ENCODE measurements at regions not wholly inside any gene's neighbourhood (a gene's known extent, or its start where the extent isn't known, plus 50 kb on each side); places are given as distances from the start of the nearest gene placed in this dataset.

DNA sequence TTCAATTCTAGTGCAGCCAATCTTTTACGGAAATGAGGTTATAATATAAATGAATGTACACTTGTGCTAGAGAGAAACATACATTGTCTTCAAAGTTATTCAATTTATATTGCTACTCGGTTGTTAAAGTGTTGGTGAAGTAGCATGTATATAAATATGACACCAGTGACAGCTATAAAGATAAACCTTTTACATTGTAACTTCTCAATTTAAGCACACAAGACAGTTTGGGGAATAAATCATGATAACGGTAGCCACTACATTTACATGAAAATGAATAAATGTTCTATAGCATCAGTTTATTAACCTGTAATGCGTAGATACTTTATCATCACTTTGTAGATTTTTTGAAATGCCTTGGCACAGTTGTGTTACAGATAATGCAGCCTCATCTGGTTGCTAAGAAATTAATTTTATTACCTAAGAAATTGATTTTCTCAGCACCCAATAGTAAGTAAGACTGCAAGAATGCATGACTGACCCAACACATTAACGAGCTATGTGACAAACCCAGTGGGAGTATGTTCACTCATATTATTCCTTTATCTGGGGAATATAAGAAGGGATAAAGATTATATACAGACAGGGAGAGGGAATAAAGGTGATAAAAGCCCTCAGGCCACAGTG, 283.9 kb upstream of the NPVF start:
- no peak for DNase-seq (ENCODE audit: low spot score)

DNA sequence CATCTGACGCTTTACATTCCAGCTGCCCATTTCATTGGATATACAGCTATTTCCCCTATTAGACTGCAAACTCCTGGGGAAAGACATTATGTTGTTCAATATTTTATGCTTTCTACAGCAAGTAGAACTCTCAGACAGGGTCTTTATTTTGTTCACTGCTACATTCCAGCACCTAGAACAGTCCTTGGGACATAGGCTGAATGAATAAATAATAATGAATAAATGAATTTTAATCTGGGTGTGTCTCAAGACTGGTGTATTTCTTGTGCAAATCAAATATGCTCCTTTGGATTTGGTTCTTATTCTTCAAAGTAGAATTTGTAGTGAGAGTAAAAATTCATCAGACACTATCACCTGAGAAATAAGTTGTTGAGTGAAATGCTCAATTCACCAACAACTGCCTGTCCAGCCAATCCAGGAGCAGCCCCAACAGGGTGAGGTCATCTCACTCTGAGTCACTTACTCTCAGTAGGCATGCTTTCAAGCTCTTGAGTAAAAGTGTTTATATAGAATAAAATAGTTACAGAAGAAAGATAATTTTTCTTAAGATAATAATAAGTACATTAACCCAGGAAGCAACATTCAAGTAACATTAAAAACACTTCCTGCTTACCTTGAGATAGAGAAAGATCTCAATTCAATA, 287.5 kb upstream of the NPVF start:
- no peak for DNase-seq (ENCODE audit: low spot score)

DNA sequence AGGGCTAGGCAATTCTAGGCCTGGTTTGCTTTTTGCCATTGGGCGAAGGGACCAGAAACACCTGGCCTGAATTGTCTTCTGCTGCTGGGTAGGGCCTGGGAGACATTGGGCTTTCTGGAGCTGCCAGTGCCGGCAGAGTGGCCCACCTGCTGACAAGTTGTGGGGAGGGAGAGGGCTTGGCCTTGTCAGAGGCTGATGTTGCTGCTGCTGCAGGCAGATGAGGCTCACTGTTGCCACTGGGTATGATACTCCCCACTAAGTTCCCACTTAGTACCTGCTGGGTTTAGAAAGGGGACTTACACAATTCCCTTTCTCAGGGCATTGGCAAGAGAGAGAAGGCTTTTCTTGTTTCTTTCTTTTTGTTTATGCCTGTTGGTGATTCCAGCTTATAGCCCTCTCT, 289.6 kb upstream of the NPVF start:
- DNase-seq (ENCODE audit: low spot score), result no peak

DNA sequence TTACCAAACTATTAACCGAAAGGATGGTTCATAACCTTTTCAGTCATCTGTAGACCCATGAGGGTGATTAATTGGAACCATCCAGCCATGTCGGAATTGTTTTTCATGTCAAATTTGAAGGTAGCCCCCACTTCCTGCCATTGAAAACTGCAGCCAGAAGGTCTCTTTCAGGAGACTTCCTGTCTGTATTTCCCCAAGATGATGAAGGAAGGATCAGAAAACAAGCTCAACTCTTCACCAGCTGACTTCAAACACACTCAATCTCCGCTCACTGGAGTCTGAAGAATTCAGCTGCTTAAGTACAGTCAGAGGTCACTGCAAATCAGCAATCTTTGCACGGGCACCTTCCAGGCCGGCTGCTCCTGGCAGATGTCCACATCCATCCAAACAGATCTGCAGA, 291.7 kb upstream of the NPVF start:
- DNase-seq (ENCODE audit: low spot score), result no peak

DNA sequence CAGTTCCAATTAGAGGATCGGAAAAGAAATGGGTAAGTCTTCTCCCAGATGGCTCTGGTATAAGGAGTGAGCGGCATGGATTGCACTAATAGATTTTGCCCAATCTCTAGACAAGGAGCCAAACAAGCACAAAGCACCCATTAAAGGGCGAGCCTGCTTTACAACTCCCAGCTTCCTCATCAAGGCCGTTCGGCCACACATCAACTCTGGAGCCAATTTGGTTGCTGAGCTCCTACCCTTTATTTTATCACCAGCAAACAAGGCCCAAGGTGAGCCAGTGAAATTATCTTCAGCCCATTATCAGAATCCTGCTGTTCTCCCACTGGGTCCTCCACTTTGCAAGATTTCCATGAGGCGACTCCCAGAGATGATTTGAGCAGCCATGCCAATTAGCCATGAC, 292.2 kb upstream of the NPVF start:
- DNase-seq (ENCODE audit: low spot score), result no peak

DNA sequence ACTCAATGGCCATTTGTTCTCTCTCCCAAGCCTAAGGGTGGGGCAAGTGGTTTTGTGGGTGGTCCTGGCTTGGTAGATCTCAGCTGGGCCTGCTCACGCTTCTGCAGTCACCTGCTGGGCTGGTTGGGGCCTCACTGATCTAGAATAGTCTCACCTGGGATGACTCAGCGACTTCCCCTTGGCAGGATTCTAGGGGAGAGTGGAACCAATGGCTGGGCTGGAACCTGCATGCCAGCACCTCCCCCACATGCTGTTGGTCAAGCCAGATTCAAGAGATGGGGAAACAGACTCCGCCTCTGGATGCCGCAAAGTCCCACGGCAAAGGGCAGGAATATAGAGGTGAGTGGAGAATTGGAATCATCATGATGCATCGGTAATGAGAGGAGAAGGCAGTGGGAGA, 292.9 kb upstream of the NPVF start:
- DNase-seq (ENCODE audit: low spot score), result no peak

DNA sequence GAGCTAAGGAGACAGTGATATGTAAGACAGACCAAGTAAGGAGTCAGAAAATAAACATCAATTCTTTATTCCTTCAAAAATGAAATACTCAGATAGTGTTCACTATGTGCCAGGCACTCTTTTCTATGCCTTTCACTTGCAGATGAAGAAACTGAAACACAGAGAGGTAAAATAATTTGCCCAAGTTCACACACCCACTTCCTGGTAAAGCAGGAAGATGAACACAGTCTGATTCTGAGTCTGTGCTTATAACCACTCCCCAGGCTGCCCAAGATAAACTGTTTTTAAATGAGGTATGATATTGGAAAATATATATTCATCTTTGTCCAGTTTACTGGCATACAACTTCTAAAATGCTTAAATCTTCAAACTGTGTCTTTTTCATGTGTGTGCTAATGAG, 294.4 kb upstream of the NPVF start:
- no peak for DNase-seq (ENCODE audit: low spot score)

DNA sequence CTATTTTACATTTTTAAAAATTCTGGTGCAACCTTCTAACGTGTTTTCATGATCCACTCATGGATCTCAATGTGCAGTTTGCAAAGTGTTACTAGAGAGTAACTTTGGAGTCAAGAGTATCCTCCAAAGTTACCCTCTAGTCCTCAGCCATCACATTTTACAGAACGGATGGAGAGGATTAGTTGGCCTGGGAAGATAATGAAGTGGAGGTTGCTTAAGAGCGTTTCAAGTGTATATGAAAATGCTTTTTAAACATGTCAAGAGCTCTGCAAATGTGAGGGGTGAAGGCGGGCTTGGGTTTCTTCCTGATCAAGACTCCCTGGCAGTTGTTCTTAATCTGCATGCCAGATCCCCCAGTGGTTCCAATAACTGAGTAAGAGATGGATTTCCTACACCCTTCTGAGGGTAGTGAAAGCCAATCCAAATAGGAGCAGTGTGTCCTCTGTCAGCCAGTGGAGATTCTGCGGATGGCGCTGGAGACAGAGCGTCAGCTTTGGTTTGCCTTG, 299.4 kb upstream of the NPVF start:
- DNase-seq (ENCODE audit: low spot score), result no peak

DNA sequence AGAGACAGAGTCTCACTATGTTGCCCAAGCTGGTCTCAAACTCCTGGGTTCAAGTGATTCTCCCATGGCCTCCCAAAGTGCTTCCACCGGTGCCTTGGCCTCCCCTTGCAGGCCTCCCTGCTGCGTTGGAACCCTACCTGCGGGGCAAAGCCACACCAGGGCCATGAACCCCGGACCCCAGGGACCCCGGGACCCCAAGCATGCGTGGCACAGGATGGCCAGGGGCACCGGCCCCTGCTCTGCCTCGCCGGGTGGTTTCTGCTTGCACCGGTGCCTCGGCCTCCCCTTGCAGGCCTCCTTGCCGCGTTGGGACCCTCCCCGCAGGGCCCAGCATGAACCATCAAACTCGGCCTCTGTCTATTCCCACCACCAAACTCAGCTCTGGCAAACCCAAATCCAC, 301.0 kb upstream of the NPVF start:
- DNase-seq (ENCODE audit: low spot score), result no peak

DNA sequence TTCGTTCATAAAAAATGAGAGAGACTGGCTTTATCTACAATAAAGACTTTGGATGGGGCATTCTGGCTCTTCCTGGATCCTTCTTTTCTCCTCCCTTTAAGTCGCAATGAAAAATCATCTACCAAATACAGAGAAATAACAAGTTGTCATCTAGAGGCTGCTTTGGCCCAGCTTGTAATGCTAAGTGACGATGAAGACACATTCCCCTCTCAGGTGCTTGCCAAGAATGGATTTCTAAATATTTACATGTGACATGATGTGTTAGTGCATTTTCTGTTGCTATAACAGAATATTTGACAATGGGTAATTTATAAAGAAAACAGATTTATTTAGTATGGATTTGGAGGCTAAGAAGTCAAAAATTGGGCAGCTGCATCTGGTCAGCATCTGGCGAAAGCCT, 308.6 kb upstream of the NPVF start:
- DNase-seq (ENCODE audit: low spot score), result no peak

DNA sequence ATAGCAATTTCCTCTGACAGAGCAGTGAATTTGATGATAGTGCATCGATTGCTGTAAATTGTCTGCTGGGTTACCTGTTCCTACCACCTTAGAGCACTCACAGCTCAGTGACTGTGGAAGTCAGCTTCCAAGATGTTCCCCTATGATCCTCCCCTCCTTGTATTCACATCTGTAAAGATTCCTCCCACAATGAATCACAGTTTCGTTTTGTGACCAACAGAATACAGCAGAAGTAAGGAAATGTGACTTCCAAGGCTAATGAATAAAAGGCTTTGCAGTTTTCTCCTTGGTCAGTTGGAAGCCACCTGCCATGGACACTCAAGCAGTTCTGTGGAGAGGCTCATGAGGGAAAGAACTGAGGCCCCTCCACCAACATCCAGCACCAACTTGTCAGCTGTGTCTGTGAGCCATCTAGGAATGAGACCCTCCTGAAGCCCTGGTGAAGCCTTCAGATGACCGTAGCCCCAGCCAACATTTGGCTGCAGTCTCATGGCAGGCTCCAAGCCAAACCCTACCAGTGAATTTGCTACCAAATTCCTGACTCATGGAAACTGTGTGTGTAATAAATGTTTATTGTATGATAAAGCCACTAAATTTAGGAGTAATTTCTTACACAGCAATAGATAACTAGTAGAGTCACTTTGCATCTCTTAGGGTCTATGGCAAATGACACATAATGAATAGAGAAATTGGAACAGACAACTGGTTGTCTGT, 309.5 kb upstream of the NPVF start:
- DNase-seq (ENCODE audit: low spot score), result no peak

DNA sequence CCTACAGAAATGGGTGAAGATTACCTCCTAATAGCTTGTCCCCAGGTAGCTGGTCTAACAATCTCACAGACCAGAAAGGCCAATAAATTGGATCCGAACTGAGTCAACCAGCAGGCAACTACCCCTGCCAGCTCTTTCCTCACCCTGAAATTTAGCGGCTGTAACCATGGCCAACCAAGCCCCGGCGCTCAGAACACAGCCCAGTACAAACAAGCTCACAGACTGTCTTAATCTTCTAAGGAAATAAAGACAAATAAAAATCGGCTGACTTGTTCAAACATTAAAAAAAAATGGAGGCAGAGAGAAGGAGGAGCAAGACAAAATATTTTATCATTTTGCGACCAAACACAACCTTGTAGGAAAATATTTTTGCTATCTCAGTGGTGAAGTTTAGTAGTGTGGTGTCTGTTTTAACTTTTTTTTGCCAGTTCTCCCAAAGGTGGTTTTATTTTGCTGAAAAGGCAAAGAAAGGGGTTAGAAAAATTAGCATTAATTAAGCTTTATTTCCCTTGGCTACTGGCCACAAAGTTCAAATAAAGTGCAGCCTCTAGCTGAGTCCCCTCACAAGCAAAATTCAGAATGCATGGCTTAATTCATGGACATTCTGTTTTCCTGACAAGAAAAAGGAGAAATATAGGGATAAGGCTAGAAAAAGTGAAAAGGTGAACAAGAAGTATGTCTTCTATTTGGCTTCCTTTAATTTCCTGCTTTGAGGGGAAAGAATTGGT, 313.0 kb upstream of the NPVF start:
- no peak for DNase-seq (ENCODE audit: low spot score)

DNA sequence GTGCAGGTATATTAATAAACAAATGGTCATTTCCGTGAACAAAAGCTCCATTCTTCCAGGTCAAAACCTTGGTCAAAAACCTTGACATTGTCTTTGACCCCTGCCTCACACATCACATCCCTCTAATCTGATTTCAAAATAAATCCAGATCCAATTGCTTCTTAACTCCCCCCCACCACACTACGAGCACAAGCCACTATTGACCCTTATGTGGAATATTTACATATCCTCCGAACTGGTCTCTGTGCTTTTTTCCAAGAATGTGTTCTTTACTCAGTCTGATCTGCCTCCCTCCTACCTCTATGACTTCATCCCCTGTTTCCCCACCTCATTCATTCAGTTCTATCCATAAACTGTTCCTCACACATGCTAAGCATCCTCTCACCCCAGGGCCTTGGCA, 313.6 kb upstream of the NPVF start:
- DNase-seq (ENCODE audit: low spot score), result no peak

DNA sequence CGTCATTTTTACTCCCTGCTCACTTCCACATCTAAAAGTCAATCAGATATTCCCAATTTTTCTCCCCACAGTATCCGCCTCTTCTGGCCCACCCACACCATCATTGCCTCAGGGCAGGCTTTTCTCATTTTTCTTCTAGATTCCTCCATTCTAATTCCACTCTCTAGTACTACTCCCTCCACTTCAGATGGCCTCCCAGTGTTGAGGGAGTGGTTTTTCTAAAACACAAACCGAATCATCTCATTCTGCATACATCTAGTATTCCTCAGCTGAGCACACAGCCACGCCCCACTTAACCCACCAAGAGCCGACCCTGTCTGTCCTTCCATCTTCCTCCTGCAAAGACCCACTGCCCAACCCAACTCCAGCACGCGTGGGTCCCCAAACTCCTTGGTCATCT, 314.9 kb upstream of the NPVF start:
- no peak for DNase-seq (ENCODE audit: low spot score)

DNA sequence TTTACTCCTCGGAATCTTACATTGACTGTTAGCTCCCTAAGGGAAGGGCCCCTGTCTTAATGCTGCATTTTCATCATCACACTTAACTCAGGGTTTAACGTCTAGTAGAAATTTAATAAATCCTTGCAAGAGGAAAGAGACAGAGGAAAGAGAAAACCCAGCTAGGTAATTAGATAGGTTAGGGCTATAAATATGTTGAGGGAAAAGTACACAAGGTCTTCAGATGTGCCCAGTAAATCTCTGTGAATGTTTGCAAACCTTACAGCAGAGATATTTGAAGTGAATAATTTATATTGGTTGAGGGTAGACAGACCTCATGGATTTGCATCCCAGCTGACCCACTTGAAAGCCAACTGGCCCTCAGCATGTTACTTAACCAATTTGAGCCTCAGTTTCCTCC, 315.5 kb upstream of the NPVF start:
- no peak for DNase-seq (ENCODE audit: low spot score)

DNA sequence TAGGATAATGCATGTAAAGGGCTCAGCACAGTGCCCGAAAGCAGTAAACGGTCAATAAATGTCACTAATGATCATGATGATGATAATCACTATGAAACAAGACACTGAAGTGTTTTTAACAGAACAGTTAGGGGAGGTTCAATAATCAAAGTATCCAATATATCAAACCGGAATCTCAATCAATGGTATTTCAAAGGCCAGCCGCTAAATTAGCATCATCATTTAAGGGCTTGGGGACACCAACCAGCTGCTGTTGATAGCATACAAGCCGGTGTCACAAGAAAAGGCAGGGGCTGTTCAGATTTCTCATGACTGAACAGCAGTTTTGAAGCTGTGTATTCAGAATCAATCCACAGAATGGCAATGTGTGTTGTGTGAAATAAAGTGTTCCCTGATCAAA, 316.0 kb upstream of the NPVF start:
- no peak for DNase-seq (ENCODE audit: low spot score)

DNA sequence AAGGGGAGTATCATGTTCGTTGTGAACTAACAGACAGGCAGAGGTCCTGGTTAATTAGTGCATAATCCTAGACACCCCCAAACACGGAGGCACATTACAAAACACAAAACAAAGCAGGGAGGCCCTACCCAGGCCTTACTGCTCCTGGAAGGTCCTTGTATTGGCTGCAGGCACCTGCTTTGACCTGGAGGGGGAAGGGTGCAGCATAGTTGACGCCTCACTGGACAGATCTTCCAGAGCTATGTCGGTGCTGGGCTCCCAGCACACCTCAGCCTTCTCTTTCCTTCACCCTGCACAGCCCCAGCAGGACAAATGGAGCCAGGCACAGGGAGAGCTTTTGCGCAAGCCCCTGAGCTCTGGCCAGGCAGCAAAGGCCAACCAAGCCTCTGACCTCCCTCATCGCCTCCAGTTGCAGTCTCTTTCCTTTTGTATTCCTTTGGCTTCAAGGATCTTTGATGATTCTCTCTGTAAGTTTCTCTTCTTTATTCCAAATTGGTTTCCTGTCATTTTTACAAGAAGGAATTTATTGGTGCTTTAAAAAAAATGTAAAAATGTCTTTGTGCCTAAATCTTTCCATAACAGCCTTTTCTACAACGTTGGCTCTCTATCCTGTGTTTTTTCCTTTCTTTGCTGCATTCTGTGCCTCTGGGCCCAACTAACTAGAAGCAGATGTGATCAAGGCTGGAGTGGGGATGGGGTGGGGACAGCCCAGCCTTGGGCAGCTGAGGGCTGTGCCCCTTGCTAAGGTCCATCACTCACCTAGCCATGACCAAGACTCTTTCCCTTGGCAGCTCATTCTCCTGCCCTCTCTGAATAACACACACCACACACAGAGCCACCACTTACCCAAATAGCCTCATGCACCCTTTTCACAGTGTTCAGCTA, 317.1 kb upstream of the NPVF start:
- DNase-seq (ENCODE audit: low spot score), result no peak

DNA sequence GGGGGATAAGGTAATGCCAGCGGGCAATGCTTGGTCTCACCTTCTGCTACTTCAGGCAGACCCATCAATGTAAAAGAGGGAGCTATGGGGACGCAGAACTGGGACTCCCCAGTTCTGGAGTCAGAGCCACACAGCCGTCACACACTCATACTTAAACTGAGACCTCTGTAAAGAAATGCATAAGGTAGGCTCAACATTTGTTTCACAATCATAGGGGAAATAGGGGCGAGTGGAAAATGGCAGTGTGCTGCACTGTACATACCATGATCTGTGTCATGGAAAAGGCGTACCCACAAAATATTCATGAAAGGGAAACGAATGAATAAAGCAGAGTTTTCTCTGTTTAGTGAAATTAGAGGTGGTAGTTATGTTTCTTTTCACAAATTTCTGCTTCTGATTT, 318.0 kb upstream of the NPVF start:
- no peak for DNase-seq (ENCODE audit: low spot score)

DNA sequence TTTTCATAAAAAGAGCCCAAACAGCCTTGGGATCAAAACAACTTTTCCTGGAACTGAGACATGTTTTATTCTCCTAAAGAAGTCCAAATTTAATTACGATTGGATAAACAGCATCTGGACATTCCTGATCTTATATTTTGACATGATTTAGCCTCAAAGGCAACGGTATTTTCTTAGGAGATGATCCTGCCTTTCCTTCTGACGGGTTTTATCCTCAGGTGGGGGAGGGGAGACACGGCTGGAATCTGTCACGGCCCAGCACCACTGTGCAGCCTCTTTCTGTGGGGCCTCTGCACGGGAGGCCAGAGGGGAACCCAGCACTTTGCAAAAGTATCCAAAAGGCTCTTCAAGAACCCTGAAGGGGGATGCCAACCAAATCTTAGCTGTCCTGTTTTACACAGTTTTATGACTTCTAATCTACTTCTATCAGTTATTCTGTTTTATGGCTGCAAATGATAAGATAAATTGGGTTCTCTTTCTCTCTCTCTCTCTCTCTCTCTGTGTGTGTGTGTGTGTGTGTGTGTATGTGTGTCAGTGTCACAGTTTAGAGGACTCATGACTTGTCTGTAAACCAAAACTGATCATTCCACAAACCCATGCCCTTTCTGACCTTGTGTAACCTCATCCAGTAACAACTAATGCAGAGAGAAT, 321.1 kb upstream of the NPVF start:
- DNase-seq (ENCODE audit: low spot score), result no peak

DNA sequence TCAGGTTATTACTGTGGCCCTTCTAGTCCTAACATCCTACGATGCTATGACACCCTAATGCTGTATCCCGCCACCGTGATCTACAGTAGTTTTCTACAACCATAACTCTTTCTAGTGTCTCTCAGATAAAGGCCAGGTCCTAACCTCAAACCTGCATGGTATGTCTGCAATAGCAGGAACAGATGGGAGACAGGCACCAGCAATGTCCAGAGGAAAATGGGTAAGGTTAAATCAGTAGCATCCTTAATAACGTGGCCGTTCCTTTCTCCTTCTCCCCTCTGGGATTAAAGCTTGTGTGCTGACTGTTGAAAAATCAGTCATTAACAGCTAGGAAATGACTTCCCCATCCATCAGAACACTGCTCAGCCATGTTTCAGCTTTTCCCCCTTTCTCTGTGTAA, 321.9 kb upstream of the NPVF start:
- DNase-seq (ENCODE audit: low spot score), result no peak

DNA sequence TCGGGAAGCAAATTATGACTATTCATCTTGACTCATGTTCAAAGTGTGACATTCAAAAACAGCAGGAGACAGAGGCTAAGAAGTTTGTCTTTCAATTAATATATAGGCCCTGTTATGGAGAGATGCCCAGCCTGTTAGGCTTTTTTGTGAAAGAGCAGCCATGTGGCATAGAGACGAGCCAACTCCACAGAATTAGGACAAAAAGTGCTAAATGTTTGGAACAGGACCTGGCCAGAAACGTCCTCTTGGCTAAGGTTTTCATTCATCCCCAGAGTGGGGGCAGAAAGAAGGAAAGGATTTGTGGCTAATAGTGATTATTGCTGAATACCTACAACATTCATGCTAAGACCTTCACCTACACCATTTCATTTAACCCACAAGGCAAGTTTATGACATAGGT, 324.7 kb upstream of the NPVF start:
- DNase-seq (ENCODE audit: low spot score), result no peak
